ENCODE measurements at regions not wholly inside any gene's neighbourhood (a gene's known extent, or its start where the extent isn't known, plus 50 kb on each side); places are given as distances from the start of the nearest gene placed in this dataset.

DNA sequence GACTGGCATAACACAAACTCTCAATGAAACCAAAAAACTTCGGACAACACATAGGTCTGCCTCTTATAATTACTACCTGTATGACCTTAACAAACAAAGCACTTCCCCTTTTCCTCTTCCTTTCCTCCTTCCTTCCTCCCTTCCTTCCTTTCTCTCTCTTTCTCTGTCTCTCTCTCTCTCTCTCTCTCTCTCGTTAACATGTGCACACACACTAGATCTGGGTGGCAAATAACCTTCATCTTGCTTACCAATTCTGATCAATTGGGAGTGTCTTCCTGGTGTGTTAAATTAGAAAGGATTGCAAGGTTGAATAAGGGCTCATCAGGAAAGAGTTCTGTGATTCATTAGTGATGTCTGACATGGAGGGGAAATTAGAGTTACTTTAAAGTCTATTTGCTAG is 307.8 kb upstream of the PRKD1 start:
- no peak for TF ChIP-seq SIN3A (IDR thresholded peaks at IDR 0.05; ENCODE audit: borderline replicate concordance, insufficient read depth, low read length)
- TF ChIP-seq FOXP2 (optimal IDR thresholded peaks at IDR 0.05; ENCODE audit: borderline replicate concordance, extremely low read depth, extremely low read length, insufficient read depth): no peak
- no peak for TF ChIP-seq POLR2AphosphoS5 (IDR thresholded peaks at IDR 0.05; ENCODE audit: low read depth, low read length)
- no peak for TF ChIP-seq TAF1 (IDR thresholded peaks at IDR 0.05; ENCODE audit: borderline replicate concordance, insufficient read depth, low read length)
- TF ChIP-seq, protein P1, sequence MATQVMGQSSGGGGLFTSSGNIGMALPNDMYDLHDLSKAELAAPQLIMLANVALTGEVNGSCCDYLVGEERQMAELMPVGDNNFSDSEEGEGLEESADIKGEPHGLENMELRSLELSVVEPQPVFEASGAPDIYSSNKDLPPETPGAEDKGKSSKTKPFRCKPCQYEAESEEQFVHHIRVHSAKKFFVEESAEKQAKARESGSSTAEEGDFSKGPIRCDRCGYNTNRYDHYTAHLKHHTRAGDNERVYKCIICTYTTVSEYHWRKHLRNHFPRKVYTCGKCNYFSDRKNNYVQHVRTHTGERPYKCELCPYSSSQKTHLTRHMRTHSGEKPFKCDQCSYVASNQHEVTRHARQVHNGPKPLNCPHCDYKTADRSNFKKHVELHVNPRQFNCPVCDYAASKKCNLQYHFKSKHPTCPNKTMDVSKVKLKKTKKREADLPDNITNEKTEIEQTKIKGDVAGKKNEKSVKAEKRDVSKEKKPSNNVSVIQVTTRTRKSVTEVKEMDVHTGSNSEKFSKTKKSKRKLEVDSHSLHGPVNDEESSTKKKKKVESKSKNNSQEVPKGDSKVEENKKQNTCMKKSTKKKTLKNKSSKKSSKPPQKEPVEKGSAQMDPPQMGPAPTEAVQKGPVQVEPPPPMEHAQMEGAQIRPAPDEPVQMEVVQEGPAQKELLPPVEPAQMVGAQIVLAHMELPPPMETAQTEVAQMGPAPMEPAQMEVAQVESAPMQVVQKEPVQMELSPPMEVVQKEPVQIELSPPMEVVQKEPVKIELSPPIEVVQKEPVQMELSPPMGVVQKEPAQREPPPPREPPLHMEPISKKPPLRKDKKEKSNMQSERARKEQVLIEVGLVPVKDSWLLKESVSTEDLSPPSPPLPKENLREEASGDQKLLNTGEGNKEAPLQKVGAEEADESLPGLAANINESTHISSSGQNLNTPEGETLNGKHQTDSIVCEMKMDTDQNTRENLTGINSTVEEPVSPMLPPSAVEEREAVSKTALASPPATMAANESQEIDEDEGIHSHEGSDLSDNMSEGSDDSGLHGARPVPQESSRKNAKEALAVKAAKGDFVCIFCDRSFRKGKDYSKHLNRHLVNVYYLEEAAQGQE (IDR thresholded peaks at IDR 0.05; ENCODE audit: insufficient read depth in 1 of 2, low read depth in 2 of 2, low read length in 2 of 2): no peak

DNA sequence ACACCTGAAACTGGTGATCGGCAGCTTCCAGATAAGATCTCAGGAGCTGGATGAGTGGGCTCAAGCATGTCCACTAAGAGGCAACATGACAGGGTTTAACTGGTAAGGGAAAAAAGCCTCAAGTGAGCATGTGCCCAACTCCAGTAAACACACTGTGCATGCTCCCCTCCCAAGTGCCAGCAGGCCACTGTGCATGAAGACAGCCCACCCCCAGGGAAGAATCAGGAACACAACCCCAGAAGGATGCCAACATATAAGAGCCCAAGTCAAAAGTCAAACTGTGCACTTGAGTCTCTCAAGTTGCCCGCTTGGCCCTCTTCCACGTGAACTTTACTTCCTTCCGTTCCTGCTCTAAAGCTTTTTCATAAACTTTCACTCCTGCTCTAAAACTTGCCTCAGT is 311.3 kb upstream of the PRKD1 start:
- no peak for TF ChIP-seq FOXP2 (optimal IDR thresholded peaks at IDR 0.05; ENCODE audit: borderline replicate concordance, extremely low read depth, extremely low read length, insufficient read depth)
- TF ChIP-seq SIN3A (IDR thresholded peaks at IDR 0.05; ENCODE audit: borderline replicate concordance, insufficient read depth, low read length): no peak
- no peak for TF ChIP-seq TAF1 (IDR thresholded peaks at IDR 0.05; ENCODE audit: borderline replicate concordance, insufficient read depth, low read length)
- TF ChIP-seq, protein P1 (IDR thresholded peaks at IDR 0.05; ENCODE audit: insufficient read depth in 1 of 2, low read depth in 2 of 2, low read length in 2 of 2): no peak
- TF ChIP-seq POLR2AphosphoS5 (IDR thresholded peaks at IDR 0.05; ENCODE audit: low read depth, low read length): no peak

DNA sequence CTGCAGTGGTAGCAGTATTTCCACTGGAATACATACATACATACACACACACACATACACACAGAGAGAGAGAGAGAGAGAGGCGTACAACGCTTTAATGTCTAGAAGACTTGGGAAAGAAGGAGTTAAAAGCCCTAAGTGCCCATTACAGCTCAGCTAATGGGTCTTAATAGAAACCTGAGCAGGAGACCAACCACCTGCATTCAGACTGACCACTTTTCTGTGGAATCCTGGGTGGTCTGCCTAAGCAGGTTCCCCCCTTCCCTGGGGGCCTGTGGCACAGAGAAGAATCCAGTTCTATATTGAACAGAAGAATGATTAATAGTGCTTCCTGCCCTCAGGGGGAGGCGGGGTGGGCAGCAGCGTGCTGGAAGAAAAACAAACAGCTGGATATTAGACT is 312.4 kb upstream of the PRKD1 start:
- TF ChIP-seq FOXP2 (optimal IDR thresholded peaks at IDR 0.05; ENCODE audit: borderline replicate concordance, extremely low read depth, extremely low read length, insufficient read depth) (no peak), POLR2AphosphoS5 (IDR thresholded peaks at IDR 0.05; ENCODE audit: low read depth, low read length) (no peak), TAF1 (IDR thresholded peaks at IDR 0.05; ENCODE audit: borderline replicate concordance, insufficient read depth, low read length) (no peak)
- TF ChIP-seq, protein P1 (IDR thresholded peaks at IDR 0.05; ENCODE audit: insufficient read depth in 1 of 2, low read depth in 2 of 2, low read length in 2 of 2): no peak

DNA sequence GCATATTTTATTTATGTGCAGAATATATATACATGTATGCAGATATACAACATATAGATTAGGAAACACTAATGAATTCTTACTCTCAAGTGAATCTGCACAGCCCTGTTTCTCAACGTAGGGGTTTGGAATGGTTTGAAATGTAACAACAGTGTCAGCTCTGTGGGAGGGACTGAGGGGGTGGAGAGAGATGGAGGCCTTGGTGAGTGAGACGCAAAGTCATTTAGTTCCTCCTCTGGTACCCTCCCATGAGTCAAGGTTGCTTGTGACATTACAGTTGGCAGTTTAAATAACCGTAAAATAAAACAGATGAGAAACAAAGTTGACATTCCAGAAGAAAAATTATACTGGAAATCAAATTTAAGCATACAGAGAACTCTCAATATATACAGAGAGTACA is 313.0 kb upstream of the PRKD1 start:
- TF ChIP-seq FOXP2 (optimal IDR thresholded peaks at IDR 0.05; ENCODE audit: borderline replicate concordance, extremely low read depth, extremely low read length, insufficient read depth) (no peak), TAF1 (IDR thresholded peaks at IDR 0.05; ENCODE audit: borderline replicate concordance, insufficient read depth, low read length) (no peak)

DNA sequence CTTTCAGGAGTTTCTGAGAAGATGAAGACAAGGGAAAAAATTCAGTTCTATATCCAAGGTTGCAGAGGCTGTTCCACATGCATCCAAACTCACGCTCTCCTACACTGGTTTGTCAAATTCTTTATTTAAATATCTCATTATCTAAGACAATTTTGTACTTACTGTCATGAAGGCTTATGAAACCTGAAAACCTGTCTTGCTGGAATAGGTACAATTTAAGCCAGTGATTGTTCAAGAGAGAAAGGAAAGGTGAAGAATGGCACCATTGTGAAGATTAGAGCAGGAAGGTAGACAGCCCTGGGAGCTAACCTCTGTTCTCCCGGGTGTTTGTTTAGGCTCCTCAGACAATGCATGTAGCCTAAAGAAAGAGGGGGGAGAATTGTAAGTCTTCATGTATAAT is 315.1 kb upstream of the PRKD1 start:
- TF ChIP-seq, protein P1 (IDR thresholded peaks at IDR 0.05; ENCODE audit: insufficient read depth in 1 of 2, low read depth in 2 of 2, low read length in 2 of 2): no peak
- TF ChIP-seq FOXP2 (optimal IDR thresholded peaks at IDR 0.05; ENCODE audit: borderline replicate concordance, extremely low read depth, extremely low read length, insufficient read depth): no peak
- no peak for TF ChIP-seq POLR2AphosphoS5 (IDR thresholded peaks at IDR 0.05; ENCODE audit: low read depth, low read length)
- no peak for TF ChIP-seq SIN3A (IDR thresholded peaks at IDR 0.05; ENCODE audit: borderline replicate concordance, insufficient read depth, low read length)
- no peak for TF ChIP-seq TAF1 (IDR thresholded peaks at IDR 0.05; ENCODE audit: borderline replicate concordance, insufficient read depth, low read length)
